ENCODE measurements at regions not wholly inside any gene's neighbourhood (a gene's known extent, or its start where the extent isn't known, plus 50 kb on each side); places are given as distances from the start of the nearest gene placed in this dataset.
A peak's percentile ranks its signal among the peaks of the same experiment; 100 is the strongest.

DNA sequence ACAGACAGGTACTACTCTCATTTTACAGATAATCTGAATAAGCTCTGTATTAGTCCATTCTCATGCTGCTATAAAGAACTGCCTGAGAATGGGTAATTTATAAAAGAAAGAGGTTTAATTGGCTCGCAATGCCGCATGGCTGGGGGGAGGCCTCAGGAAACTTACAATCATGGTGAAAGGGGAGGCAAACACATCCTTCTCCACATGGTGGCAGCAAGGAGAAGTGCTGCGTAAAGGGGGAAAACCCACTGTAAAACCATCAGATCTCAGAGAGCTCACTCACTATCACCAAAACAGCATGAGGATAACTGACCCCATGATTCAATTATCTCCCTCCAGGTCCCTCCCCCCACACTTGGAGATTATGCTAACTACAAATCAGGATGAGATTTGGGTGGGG, 254.4 kb downstream of the KCNE4 start:
- H3K4me3 ChIP-seq (ENCODE audit: low read depth, low read length), result no peak overlapping the region
- no peaks in the 10 kb centered on the region for H3K27me3 ChIP-seq (ENCODE audit: control insufficient read depth, insufficient read depth, low read length)
- no peak for DNase-seq (ENCODE audit: low read depth)
- H3K36me3 ChIP-seq (ENCODE audit: control insufficient read depth, insufficient read depth, low read length), result no peaks in the 10 kb centered on the region
- TF ChIP-seq, protein P1, sequence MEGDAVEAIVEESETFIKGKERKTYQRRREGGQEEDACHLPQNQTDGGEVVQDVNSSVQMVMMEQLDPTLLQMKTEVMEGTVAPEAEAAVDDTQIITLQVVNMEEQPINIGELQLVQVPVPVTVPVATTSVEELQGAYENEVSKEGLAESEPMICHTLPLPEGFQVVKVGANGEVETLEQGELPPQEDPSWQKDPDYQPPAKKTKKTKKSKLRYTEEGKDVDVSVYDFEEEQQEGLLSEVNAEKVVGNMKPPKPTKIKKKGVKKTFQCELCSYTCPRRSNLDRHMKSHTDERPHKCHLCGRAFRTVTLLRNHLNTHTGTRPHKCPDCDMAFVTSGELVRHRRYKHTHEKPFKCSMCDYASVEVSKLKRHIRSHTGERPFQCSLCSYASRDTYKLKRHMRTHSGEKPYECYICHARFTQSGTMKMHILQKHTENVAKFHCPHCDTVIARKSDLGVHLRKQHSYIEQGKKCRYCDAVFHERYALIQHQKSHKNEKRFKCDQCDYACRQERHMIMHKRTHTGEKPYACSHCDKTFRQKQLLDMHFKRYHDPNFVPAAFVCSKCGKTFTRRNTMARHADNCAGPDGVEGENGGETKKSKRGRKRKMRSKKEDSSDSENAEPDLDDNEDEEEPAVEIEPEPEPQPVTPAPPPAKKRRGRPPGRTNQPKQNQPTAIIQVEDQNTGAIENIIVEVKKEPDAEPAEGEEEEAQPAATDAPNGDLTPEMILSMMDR (IDR thresholded peaks at IDR 0.05; ENCODE audit: insufficient read depth, low read length, poor library complexity, severe bottlenecking), result peak; percentile 61

DNA sequence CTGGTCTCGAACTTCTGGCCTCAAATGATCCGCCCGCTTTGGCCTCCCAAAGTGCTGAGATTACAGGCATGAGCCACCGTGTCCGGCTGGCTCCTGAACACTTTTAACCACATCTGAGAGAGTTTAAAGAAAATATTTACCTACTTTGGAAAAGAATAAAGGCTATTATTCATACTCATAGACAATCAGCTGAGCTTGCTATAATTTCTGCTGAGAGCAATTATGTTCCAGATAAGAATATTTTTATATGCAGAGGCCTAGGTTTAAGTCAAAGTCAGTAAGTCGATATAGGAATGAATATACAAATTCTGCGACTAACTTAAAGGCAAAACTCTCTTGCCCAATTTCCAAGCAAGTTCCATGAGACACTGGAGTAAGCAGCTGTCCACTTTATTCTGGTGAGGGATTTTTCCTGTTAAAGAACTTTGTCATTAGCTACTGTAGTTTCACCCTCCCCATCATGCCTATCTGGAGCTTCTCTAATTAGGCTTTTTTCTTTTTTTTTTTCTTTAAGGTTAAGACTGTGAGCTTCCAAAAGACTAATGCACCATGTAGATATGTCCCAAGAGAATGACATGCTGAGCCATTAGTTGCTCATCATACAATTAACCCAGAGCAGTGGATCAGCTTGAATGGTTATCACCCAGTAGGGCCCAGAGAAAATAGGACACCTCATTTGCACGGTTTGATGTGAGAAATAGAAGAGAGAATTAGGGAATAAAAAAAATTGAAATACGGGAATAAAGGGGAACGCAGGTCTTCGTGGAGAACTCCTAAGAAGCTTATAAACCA, 260.1 kb downstream of the KCNE4 start:
- Histone ChIP-seq H3K27me3 (ENCODE audit: control insufficient read depth, insufficient read depth, low read length) (no peaks in the 10 kb centered on the region), H3K36me3 (ENCODE audit: control insufficient read depth, insufficient read depth, low read length) (no peaks in the 10 kb centered on the region), H3K4me3 (ENCODE audit: low read depth, low read length) (no peak overlapping the region)
- TF ChIP-seq, protein P1 (IDR thresholded peaks at IDR 0.05; ENCODE audit: insufficient read depth, low read length, poor library complexity, severe bottlenecking), result no peak
- DNase-seq (ENCODE audit: low read depth), result no peak

DNA sequence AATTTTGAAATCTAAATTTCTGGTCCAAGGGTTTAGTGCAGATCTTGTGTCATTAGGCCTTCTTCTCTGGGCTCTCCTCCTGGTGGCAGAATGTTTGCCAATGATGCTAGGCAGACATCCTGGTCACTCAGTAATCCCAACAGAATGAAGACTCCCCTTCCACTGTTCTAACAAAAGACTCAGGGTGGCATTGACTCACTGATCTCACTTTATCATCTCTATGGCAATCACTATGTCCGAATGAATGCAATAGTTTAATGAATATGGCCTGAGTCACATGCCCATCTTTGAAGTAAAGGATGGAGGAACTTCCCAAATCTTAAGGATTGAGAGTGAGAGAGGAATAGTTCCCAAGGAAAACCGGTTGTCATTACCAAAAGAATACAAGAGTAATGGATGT, 261.1 kb downstream of the KCNE4 start:
- Histone ChIP-seq H3K4me3 (ENCODE audit: low read depth, low read length) (no peak overlapping the region), H3K27me3 (ENCODE audit: control insufficient read depth, insufficient read depth, low read length) (no peaks in the 10 kb centered on the region), H3K36me3 (ENCODE audit: control insufficient read depth, insufficient read depth, low read length) (no peaks in the 10 kb centered on the region)
- no peak for DNase-seq (ENCODE audit: low read depth)
- TF ChIP-seq, protein P1 (IDR thresholded peaks at IDR 0.05; ENCODE audit: insufficient read depth, low read length, poor library complexity, severe bottlenecking), result no peak

DNA sequence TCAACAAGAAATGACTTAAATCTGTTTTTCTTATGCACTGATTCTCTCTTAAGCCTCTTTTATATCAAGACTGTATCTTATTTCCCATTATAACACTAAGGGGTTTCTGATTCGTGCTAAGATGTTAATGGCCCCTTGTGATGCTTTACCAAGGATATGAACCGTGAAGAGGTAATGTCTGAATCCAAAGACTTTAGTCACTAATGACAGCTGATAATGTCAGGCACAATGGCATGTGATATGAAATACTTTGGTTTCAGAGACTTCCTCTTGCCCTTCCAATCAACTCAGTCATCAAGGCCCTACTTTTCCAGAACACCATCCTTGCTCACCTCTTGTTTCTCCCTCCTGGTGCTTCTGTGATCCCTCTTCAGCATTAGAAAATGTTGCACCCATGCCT, 262.8 kb downstream of the KCNE4 start:
- peak; percentile 31 for DNase-seq (ENCODE audit: low read depth)

DNA sequence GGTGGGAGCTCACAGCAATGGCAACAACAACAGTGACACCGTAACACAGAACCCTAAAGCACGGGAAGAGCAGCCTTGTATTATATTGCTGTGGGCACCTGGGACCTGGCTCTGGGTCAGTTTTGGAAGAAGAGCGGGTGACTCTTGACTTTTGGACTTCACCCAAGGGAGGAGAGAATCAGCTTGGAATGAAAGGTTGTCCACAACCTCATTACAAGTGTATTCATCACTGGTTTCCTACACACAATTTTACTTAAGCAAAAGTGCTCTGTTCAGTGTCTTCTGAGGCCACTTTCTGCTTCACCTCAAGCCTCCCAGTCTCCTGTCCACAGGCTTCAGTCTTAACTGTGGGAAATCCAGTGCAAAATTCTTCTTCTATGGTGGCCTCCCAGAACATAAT, 263.8 kb downstream of the KCNE4 start:
- no peak for DNase-seq (ENCODE audit: low read depth)
- TF ChIP-seq, protein P1 (IDR thresholded peaks at IDR 0.05; ENCODE audit: insufficient read depth, low read length, poor library complexity, severe bottlenecking), result no peak
- no peak overlapping the region for H3K4me3 ChIP-seq (ENCODE audit: low read depth, low read length)
- no peaks in the 10 kb centered on the region for H3K36me3 ChIP-seq (ENCODE audit: control insufficient read depth, insufficient read depth, low read length)
- H3K27me3 ChIP-seq (ENCODE audit: control insufficient read depth, insufficient read depth, low read length), result no peaks in the 10 kb centered on the region

More for the DNA sequence above, 262.8 kb downstream of the KCNE4 start:
- TF ChIP-seq, protein P1 (IDR thresholded peaks at IDR 0.05; ENCODE audit: insufficient read depth, low read length, poor library complexity, severe bottlenecking), result no peak
- H3K4me3 ChIP-seq (ENCODE audit: low read depth, low read length), result no peak overlapping the region
- H3K36me3 ChIP-seq (ENCODE audit: control insufficient read depth, insufficient read depth, low read length), result no peaks in the 10 kb centered on the region
- H3K27me3 ChIP-seq (ENCODE audit: control insufficient read depth, insufficient read depth, low read length), result no peaks in the 10 kb centered on the region

DNA sequence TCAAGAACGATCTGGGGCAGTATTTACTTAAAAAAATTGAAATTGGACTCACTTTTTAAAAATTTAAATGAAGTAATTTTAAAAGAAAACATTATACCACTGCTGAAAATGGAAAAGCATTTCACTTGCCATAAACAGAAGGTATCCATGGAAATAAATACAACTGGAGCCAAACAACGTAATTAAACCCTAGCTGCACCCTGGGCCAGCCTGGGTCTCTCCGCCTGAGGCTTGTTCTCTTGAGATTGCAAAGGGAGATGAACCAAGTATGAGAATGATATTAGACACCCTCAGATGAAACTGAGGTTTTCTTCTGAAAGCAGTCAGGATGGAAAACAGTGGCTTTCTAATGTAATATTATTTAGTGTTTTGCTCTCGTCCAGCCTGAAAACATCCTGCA, 264.4 kb downstream of the KCNE4 start:
- Histone ChIP-seq H3K36me3 (ENCODE audit: control insufficient read depth, insufficient read depth, low read length) (no peaks in the 10 kb centered on the region), H3K4me3 (ENCODE audit: low read depth, low read length) (no peak overlapping the region), H3K27me3 (ENCODE audit: control insufficient read depth, insufficient read depth, low read length) (no peaks in the 10 kb centered on the region)
- TF ChIP-seq, protein P1 (IDR thresholded peaks at IDR 0.05; ENCODE audit: insufficient read depth, low read length, poor library complexity, severe bottlenecking), result no peak
- no peak for DNase-seq (ENCODE audit: low read depth)
